Loucy (cell line): ENCODE measurements at regions not wholly inside any gene's neighbourhood (a gene's known extent, or its start where the extent isn't known, plus 50 kb on each side); places are given as distances from the start of the nearest gene placed in this dataset.

Experiments used
- CTCF ChIP-seq: fragments of 200-600 bp; sonication (generic); conservative IDR thresholded peaks from 2 replicates; pipeline ENCODE4 v1.5.1; 2014; ENCODE audit warnings: mild to moderate bottlenecking, antibody characterized with exemption, low read length
- EZH2phosphoT487 ChIP-seq: fragments of 200-600 bp; IDR thresholded peaks from 2 replicates; pipeline ENCODE4 v1.6.1; 2018; ENCODE audit warnings: antibody characterized with exemption, mild to moderate bottlenecking, moderate library complexity, borderline replicate concordance

DNA sequence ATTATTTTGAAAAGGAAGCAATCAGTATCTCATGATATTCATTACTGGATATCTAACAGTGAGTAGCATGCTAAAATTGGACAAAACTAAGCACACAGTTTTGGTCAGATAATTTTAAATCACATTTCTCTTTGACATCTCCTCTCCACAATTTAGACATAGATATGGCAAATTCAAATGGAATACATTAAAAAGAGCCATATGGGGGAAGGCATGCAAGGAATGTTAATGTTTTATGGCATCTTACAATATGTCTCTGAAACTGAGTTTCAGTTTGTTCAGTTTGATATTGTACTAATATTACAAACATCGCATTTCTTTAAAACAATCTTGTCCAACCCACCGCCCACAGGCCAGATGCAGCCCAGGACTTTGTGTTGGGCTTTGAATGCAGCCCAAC is 151.0 kb downstream of the HTR1A start:
- no peak for TF ChIP-seq CTCF
- TF ChIP-seq EZH2phosphoT487 = no peak
